LoVo (cell line): ENCODE measurements at regions not wholly inside any gene's neighbourhood (a gene's known extent, or its start where the extent isn't known, plus 50 kb on each side); places are given as distances from the start of the nearest gene placed in this dataset.

Experiments
- DNase-seq: peaks from one replicate; pipeline ENCODE4 v3.0.0-alpha.2; 2016; ENCODE audit warnings: low spot score

GRCh38 chr5:98694902-98695301 lies 78.6 kb upstream of the RGMB start:
- no peak for DNase-seq

DNA sequence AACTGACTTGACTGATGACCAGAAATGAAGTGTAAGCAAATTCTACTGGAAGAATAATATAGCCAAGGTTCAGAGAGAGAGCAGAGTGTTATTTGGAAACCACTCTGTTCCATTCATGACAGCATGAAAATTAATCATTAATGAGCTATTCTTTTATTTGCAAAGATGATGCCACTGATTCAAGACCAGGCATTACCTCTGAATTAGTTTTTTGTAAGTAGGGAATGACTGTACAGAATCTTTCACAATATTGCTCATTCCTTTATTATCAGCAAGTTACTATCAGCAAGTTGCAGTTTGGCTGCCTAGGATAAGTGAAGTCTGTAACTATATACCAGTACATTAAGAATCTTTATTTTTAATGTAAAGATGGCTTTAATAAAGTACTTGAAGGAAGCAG lies 75.1 kb upstream of the RGMB start:
- DNase-seq: no peak

- DNase-seq: no peak
Measured at GRCh38 chr5:98700730-98701129, 72.7 kb upstream of the RGMB start.

- no peak for DNase-seq
Measured at GRCh38 chr5:98705841-98706240, 67.6 kb upstream of the RGMB start.

DNA sequence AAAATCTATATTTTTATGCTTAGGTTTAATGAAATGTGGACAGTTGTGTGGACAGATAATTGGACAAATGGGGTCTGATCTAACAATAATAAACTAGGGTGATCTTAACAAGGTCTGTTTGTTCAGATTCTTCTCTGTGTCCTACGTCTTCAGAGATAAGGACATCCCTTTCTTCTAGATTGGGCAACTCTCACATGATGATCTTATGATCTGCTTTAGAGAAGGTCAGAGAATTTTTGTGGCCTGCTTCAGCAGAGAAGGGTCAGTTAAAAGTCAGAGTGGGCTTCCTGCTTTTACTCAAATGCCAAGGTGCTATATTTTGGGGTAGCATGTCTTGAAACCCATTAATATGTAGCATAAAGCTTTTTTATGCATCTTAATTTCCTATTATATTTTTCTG lies 63.8 kb upstream of the RGMB start:
- DNase-seq: no peak

- no peak for DNase-seq
Measured at GRCh38 chr5:98713027-98713426, 60.4 kb upstream of the RGMB start.

DNA sequence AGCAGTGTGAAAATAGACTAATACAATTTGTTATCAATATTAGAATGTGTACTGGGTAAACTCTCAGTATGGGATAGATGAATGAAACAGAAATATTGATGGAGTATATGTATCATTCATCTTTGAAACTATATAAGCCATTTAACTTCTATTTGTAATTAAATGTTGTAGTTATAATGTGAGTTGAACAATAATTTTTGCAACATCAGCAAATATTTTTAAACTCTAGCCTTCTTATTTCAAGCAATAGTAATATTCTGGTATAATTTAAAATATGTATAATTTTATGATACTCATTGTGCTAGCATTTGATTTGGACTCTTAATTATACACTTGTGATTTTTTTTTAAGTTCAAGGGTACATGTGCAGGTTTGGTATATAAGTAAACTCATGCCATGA lies 59.6 kb upstream of the RGMB start:
- no peak for DNase-seq

DNA sequence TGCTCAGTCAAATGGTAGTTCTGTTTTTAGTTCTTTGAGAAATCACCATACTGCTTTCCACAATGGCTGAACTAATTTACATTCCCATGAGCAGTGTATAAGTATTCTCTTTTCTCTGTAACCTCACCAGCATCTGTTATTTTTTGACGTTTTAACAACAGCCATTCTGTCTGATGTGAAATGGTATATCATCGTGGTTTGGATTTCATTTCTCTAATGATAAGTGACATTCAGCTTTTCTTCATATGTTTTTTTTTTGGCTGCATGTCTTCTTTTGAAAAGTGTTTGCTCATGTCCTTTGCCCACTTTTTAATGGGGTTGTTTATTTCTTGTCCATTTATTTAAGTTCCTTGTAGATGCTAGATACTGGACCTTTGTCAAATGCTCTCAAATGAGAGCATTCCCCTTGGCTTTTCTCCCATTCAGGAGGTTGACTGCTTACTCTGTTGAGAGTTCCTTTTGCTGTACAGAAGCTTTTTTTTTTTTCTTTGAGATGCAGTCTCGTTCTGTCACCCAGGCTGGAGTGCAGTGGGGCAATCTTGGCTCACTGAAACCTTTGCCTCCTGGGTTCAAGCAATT lies 58.7 kb upstream of the RGMB start:
- DNase-seq: no peak

DNA sequence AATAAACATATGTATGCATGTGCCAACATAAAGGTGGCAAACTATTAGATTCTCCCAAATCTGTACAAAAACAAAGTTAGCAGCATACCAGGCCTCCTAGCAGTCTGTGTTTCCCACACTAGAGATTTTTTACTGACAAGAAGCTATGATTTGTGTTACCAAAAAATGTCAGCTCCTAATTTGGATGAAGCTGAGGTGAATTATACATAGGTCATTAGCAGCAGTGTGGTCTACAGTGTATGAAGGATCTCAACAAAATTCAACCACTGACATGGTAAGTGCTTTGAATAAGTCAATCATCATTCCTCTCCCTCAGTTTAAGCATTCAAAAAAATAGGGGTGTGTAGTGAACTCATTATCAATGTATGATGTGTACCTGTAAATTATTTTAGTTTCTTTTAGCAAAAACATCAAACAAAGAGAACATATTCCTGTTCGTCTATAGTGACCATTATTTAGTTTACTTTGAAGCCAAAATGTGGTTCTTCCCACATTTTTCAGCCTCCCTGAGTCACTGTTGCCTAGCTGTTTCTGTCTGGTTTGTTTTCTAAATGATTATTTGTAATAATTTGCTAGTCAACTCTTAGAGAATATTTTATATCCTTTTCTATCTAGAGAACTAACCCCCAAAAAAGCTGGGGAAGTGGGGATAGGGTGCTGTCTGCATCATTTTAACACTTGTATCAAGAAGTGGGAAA lies 52.1 kb upstream of the RGMB start:
- no peak for DNase-seq

DNA sequence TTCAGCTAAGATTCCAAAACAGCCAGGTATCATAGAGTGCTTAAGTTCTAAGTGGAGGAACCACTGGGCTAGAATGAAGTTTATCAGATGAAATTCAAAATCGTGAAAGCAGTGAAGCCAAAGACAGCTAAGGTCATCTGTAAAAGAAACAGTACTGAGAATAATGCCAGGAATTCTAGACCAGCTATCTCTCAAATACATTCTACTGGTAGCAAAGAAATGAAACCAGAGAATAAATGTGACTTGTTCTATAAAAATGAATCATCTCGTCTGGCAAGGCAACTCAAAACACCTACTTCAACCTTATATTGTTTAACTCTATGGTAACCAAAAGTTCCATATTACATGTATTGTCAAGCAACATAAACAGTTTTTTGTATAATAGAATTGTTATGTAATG lies 51.3 kb upstream of the RGMB start:
- no peak for DNase-seq

GRCh38 chr5:98723061-98723460 lies 50.4 kb upstream of the RGMB start:
- no peak for DNase-seq
